CD8-positive, alpha-beta memory T cell (primary cell): ENCODE measurements at regions not wholly inside any gene's neighbourhood (a gene's known extent, or its start where the extent isn't known, plus 50 kb on each side); places are given as distances from the start of the nearest gene placed in this dataset.

Experiments
- CTCF ChIA-PET: fragments of 350-600 bp; sonication (Branson Sonifier 250); formaldehyde crosslinking; loops from one replicate; lab custom pipeline; 2021; ENCODE audit warnings: antibody characterized with exemption; lab: Charles Lee
- POLR2A ChIA-PET: fragments of 350-600 bp; sonication (Branson Sonifier 250); formaldehyde crosslinking; loops from one replicate; lab custom pipeline; 2021; ENCODE audit warnings: antibody characterized with exemption; lab: Charles Lee
- DNase-seq, 5 donors: peaks; one replicate each; pipeline versions ENCODE4 v3.0.0 to v3.0.0-alpha.2; 2020 to 2022; ENCODE audit warnings: mixed read lengths in 1 of 5
- H3K27ac ChIP-seq: one replicate; pipeline ENCODE4 v1.7.0; 2013; ENCODE audit warnings: low read depth, mild to moderate bottlenecking, low read length, moderate library complexity
- H3K27me3 ChIP-seq: 2 replicates; pipeline ENCODE4 v1.7.0; 2013; ENCODE audit warnings: low read length, mild to moderate bottlenecking; ENCODE audit not compliant: insufficient read depth, poor library complexity, severe bottlenecking
- H3K36me3 ChIP-seq: 2 replicates; pipeline ENCODE4 v1.7.0; 2013; ENCODE audit warnings: mild to moderate bottlenecking, low read length, moderate library complexity; ENCODE audit not compliant: insufficient read depth
- H3K4me1 ChIP-seq: 2 replicates; pipeline ENCODE4 v1.7.0; 2013; ENCODE audit warnings: mild to moderate bottlenecking, low read length, moderate library complexity; ENCODE audit not compliant: insufficient read depth
- H3K4me3 ChIP-seq: 2 replicates; pipeline ENCODE4 v1.7.0; 2013; ENCODE audit warnings: mild to moderate bottlenecking, low read length
- H3K9me3 ChIP-seq: 2 replicates; pipeline ENCODE4 v1.7.0; 2013; ENCODE audit warnings: mild to moderate bottlenecking, low read length
- H3K27ac Mint-ChIP-seq, 8 donors: one replicate each; pipeline ENCODE4 v1.8.0; 2020 to 2021; ENCODE audit warnings: mixed read lengths in 8 of 8, mild to moderate bottlenecking in 6 of 8, inconsistent platforms in 3 of 8, moderate library complexity in 3 of 8
- H3K27me3 Mint-ChIP-seq, 2 donors: one replicate each; pipeline ENCODE4 v1.8.0; 2020 to 2021; ENCODE audit warnings: mixed read lengths in 2 of 2, mild to moderate bottlenecking in 1 of 2, moderate library complexity in 1 of 2
- H3K36me3 Mint-ChIP-seq, 3 donors: one replicate each; pipeline ENCODE4 v1.8.0; 2020 to 2021; ENCODE audit warnings: mixed read lengths in 3 of 3, inconsistent platforms in 1 of 3, mild to moderate bottlenecking in 1 of 3
- H3K4me1 Mint-ChIP-seq, 3 donors: one replicate each; pipeline ENCODE4 v1.8.0; 2020 to 2021; ENCODE audit warnings: mixed read lengths in 3 of 3, inconsistent platforms in 1 of 3, mild to moderate bottlenecking in 1 of 3
- H3K4me3 Mint-ChIP-seq, 7 donors: one replicate each; pipeline ENCODE4 v1.8.0; 2020 to 2021; ENCODE audit warnings: mixed read lengths in 7 of 7, mild to moderate bottlenecking in 6 of 7, moderate library complexity in 4 of 7, inconsistent platforms in 2 of 7
- H3K9me3 Mint-ChIP-seq, 5 donors: one replicate each; pipeline ENCODE4 v1.8.0; 2020 to 2022; ENCODE audit warnings: mixed read lengths in 5 of 5, mild to moderate bottlenecking in 3 of 5, moderate library complexity in 2 of 5, inconsistent platforms in 1 of 5

DNA sequence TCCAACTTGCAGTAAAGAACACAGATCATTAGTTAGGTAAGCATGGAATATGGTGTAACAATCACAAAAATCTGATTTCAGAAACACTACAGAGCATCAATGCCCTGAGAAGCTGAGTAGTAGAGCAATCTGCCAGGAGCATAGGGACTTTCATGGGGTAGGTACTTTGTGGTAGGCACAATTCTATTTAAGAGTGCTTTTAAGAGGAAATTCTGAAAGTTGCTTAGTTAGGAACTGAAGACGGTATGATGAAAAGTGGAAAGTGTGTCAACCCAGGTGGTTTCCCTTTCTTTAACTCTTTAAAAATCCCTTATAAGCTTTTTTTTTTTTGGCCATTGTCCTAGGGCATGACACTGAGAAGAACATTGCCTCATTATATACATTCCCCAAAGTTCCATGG, 535.7 kb upstream of the FBXO33 start:
- CTCF ChIA-PET, result no interaction called here
- Histone ChIP-seq H3K27ac (no peak overlapping the region), H3K27me3 (no peaks in the 10 kb centered on the region), H3K36me3 (no peaks in the 10 kb centered on the region), H3K4me3 (no peak overlapping the region), H3K9me3 (no peaks in the 10 kb centered on the region), H3K4me1 (no peaks in the 10 kb centered on the region)
- no peak overlapping the region for H3K4me3 Mint-ChIP-seq
- POLR2A ChIA-PET, result no interaction called here
- H3K4me1 Mint-ChIP-seq, result no peaks in the 10 kb centered on the region
- no peak for DNase-seq
- no peak overlapping the region for H3K27ac Mint-ChIP-seq
- H3K9me3 Mint-ChIP-seq, result peaks cover under 1 to 5% (median 2%) of the 10 kb centered on the region in 5 donors
- no peaks in the 10 kb centered on the region for H3K27me3 Mint-ChIP-seq
- H3K36me3 Mint-ChIP-seq, result no peaks in the 10 kb centered on the region

DNA sequence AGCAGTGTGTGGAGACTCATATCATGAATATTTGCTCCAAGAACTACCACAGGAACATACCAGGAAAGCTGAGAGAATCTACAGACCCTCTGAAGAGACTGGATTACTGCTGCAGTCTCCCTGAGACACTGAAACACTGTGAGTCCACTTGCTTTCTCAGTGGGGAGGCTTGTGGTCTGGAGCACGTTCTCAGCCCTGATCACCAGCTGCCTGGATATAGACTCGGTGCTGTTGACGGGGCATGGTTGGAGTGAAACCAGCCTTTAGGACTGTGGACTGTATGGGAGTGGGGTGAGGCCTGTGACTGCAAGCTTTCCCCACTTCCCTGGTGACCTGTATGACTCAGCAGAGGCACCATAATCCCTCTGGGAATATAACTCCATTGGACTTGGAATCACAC, 525.8 kb upstream of the FBXO33 start:
- H3K36me3 Mint-ChIP-seq, result no peaks in the 10 kb centered on the region
- POLR2A ChIA-PET, result no interaction called here
- no peaks in the 10 kb centered on the region for H3K4me1 ChIP-seq
- peaks cover 16 to 28% (median 19%) of the 10 kb centered on the region in 5 donors for H3K9me3 Mint-ChIP-seq
- H3K27me3 ChIP-seq, result no peaks in the 10 kb centered on the region
- H3K27ac Mint-ChIP-seq, result no peak overlapping the region
- H3K27ac ChIP-seq, result no peak overlapping the region
- DNase-seq, result no peak
- no peaks in the 10 kb centered on the region for H3K36me3 ChIP-seq
- CTCF ChIA-PET, result no interaction called here
- no peak overlapping the region for H3K4me3 Mint-ChIP-seq
- H3K4me1 Mint-ChIP-seq, result no peaks in the 10 kb centered on the region
- no peak overlapping the region for H3K4me3 ChIP-seq
- peaks cover 0 to 2% of the 10 kb centered on the region in 2 donors for H3K27me3 Mint-ChIP-seq
- no peaks in the 10 kb centered on the region for H3K9me3 ChIP-seq

DNA sequence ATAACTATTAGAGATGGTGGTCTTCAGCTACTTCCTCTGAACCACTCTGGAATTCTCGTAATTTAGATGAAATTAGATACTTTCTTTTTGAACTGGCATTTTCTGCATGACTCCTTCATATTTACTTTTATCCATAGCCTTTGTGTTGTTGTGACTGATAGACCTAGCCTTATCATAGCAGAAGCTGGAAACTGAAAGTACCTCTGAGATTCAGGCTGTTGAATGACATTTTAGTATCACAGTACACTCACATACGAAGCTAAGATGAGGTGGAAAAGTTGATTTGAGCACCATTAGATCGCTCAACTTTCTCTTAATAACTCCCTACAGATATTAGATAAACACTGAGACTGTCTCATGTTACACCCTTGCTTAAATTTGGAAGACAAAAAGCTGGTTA, 525.1 kb upstream of the FBXO33 start:
- ChIA-PET POLR2A (no interaction called here), CTCF (no interaction called here)
- Histone ChIP-seq H3K4me1 (no peaks in the 10 kb centered on the region), H3K9me3 (no peaks in the 10 kb centered on the region), H3K36me3 (no peaks in the 10 kb centered on the region), H3K27ac (no peak overlapping the region), H3K4me3 (no peak overlapping the region), H3K27me3 (no peaks in the 10 kb centered on the region)
- no peak for DNase-seq
- H3K27me3 Mint-ChIP-seq, result peaks cover 0 to 2% of the 10 kb centered on the region in 2 donors
- peaks cover 0 to 6% (median 0%) of the 10 kb centered on the region in 3 donors for H3K36me3 Mint-ChIP-seq
- H3K27ac Mint-ChIP-seq, result no peak overlapping the region
- H3K4me1 Mint-ChIP-seq, result no peaks in the 10 kb centered on the region
- H3K4me3 Mint-ChIP-seq, result no peak overlapping the region
- H3K9me3 Mint-ChIP-seq, result peaks cover 9 to 27% (median 24%) of the 10 kb centered on the region in 5 donors

DNA sequence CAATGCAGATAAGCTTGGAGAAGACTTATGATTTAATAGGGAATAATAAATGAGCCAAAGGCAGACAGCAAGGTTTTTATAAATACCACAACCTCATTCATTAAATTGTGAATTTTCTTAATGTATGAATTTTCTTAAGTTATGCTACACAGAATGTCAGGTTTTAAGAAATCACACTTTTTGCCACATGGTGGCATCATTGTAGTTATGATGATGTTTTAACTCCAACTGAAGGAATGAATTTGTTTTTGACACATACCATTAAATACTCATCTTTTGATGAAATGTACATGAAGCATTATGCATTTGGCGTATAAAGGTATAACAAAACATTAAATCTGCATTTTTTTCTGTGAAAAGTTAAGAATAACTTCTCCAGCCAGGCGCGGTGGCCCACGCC, 524.1 kb upstream of the FBXO33 start:
- H3K4me1 ChIP-seq, result no peaks in the 10 kb centered on the region
- DNase-seq, result no peak
- Mint-ChIP-seq H3K4me1 (no peaks in the 10 kb centered on the region), H3K4me3 (no peak overlapping the region), H3K36me3 (peaks cover 0 to 8% (median 0%) of the 10 kb centered on the region in 3 donors), H3K9me3 (peaks cover 6 to 28% (median 20%) of the 10 kb centered on the region in 5 donors), H3K27me3 (peaks cover 0 to 2% of the 10 kb centered on the region in 2 donors), H3K27ac (no peak overlapping the region)
- H3K9me3 ChIP-seq, result no peaks in the 10 kb centered on the region
- H3K27me3 ChIP-seq, result no peaks in the 10 kb centered on the region
- ChIA-PET CTCF (no interaction called here), POLR2A (no interaction called here)
- H3K27ac ChIP-seq, result no peak overlapping the region
- no peak overlapping the region for H3K4me3 ChIP-seq
- H3K36me3 ChIP-seq, result no peaks in the 10 kb centered on the region

DNA sequence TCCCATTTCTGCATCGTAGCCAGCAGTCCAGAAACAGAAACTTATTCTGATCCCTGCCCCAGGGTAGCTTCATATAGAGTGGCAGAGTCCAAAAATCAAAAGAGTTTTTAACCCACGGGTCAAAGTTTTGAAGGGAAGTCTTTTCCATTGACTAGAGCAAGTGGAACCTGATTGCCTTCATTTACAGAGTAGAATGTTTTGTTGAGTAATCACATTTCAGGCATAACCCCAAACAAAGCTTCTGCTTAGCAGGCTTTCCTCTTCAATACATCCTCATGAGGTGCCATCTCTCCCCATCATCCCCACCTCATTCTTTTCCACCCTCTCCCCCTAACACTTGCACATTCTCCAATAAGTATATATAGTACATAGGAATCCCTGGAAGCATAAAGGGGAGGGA, 516.0 kb upstream of the FBXO33 start:
- ChIA-PET CTCF (no interaction called here), POLR2A (no interaction called here)
- DNase-seq, result no peak
- Mint-ChIP-seq H3K36me3 (peaks cover 0 to 8% (median 0%) of the 10 kb centered on the region in 3 donors), H3K27ac (no peak overlapping the region), H3K4me1 (no peaks in the 10 kb centered on the region), H3K27me3 (no peaks in the 10 kb centered on the region), H3K4me3 (no peak overlapping the region), H3K9me3 (peaks cover 9 to 19% (median 14%) of the 10 kb centered on the region in 5 donors)
- no peak overlapping the region for H3K27ac ChIP-seq
- no peaks in the 10 kb centered on the region for H3K36me3 ChIP-seq
- H3K4me1 ChIP-seq, result no peaks in the 10 kb centered on the region
- H3K9me3 ChIP-seq, result no peaks in the 10 kb centered on the region
- H3K27me3 ChIP-seq, result no peaks in the 10 kb centered on the region
- no peak overlapping the region for H3K4me3 ChIP-seq

DNA sequence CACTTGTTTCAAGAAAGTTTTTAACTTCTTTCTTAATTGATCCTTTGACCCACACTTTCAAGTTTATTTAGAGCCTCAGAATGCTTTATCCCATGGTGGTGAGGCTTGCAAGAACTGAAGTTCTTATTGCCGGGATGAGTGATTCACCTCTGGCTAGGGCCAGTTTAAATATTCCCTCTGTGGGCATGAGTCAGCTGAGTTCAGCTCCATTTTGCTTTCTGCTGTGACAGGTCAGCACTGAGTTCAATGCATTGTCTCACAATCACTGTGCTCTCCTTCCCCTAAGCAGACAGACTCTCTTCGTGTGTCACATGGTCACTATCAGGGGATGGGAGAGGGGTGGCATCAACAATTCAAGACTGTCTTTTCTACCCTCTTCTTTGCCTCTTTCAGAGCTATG, 514.6 kb upstream of the FBXO33 start:
- Histone ChIP-seq H3K36me3 (no peaks in the 10 kb centered on the region), H3K27me3 (no peaks in the 10 kb centered on the region), H3K27ac (no peak overlapping the region), H3K4me1 (no peaks in the 10 kb centered on the region), H3K4me3 (no peak overlapping the region), H3K9me3 (no peaks in the 10 kb centered on the region)
- Mint-ChIP-seq H3K27me3 (no peaks in the 10 kb centered on the region), H3K27ac (peak overlapping the region in 1 of 8 donors; percentile 38), H3K9me3 (peaks cover 3 to 23% (median 8%) of the 10 kb centered on the region in 5 donors), H3K36me3 (no peaks in the 10 kb centered on the region), H3K4me1 (no peaks in the 10 kb centered on the region), H3K4me3 (no peak overlapping the region)
- CTCF ChIA-PET, result no interaction called here
- POLR2A ChIA-PET, result no interaction called here
- no peak for DNase-seq

DNA sequence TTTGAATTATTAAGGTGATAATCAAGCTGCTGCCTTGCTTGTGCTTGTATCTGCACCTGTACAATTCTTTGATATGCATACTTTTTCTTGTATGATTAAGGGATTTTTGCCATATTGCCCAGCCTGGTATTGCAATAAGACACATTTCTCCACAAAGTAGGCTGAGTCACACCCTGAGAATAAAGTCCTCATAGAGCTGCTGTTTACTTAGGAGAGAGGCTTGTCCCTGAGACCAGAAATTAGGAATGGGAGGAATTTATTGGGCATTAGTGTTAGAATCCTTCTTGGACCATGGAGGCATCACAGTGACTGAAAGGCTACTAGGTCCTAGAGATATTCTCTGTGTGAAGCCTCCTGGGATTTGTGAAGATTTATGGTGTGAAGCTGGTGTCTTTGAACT, 506.8 kb upstream of the FBXO33 start:
- no peaks in the 10 kb centered on the region for H3K27me3 ChIP-seq
- H3K27me3 Mint-ChIP-seq, result no peaks in the 10 kb centered on the region
- no peaks in the 10 kb centered on the region for H3K36me3 ChIP-seq
- no peak overlapping the region for H3K27ac ChIP-seq
- no peak overlapping the region for H3K4me3 ChIP-seq
- no peaks in the 10 kb centered on the region for H3K9me3 ChIP-seq
- DNase-seq, result no peak
- H3K4me1 Mint-ChIP-seq, result peaks cover 0 to 3% (median 0%) of the 10 kb centered on the region in 3 donors
- peaks cover 0 to 6% (median 1%) of the 10 kb centered on the region in 5 donors for H3K9me3 Mint-ChIP-seq
- H3K4me3 Mint-ChIP-seq, result no peak overlapping the region
- H3K4me1 ChIP-seq, result no peaks in the 10 kb centered on the region
- H3K27ac Mint-ChIP-seq, result no peak overlapping the region
- ChIA-PET CTCF (no interaction called here), POLR2A (no interaction called here)
- H3K36me3 Mint-ChIP-seq, result no peaks in the 10 kb centered on the region

DNA sequence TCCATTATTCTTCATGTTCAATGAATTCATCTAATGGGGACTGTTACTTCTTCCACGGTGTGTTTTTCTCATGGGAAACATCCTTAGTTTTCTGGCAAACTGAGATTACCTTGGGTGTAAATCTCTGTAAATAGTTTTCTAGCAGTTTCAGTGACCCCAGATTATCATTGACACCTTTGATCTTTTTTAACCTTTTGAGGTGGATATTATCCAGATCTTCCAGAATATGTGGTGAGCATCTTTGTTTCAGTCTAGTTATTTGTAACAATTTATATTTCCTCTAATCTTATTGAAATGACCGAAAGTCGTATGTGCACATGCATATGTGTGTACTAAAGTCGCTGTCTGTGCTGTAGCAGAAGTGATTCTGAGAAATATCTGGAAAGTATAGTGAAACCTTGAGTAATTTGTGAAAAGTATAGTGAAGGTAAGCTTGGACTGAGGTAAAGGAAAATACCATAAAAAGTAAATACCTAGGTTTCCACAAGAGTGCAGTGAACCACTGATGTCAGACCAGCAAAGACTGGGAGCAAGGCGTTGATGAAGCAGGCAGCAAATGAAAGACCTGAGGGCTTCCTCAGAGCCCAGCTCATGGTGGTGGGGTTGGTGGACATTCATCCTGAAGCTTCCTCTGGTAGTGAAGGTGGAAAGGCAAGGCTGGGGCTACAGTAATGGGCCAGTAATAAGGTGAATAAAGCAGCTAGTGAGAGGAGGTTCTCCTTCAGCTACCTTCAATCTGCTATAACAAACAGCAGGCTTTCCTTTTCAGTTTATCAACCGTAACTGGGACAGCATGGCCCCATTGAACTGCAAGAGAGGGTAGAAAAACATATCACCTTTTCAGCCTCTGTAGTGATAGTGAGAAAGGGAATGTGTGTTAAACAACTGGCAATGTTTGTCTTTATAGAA, 480.2 kb upstream of the FBXO33 start:
- no peaks in the 10 kb centered on the region for H3K4me1 Mint-ChIP-seq
- ChIA-PET CTCF (no interaction called here), POLR2A (no interaction called here)
- Histone ChIP-seq H3K27me3 (no peaks in the 10 kb centered on the region), H3K9me3 (no peaks in the 10 kb centered on the region), H3K4me1 (no peaks in the 10 kb centered on the region), H3K36me3 (no peaks in the 10 kb centered on the region), H3K27ac (no peak overlapping the region), H3K4me3 (no peak overlapping the region)
- DNase-seq, result no peak
- no peaks in the 10 kb centered on the region for H3K27me3 Mint-ChIP-seq
- no peak overlapping the region for H3K4me3 Mint-ChIP-seq
- H3K36me3 Mint-ChIP-seq, result peaks cover 0 to 2% (median 0%) of the 10 kb centered on the region in 3 donors
- no peaks in the 10 kb centered on the region for H3K9me3 Mint-ChIP-seq
- no peak overlapping the region for H3K27ac Mint-ChIP-seq
